ENCODE measurements at regions not wholly inside any gene's neighbourhood (a gene's known extent, or its start where the extent isn't known, plus 50 kb on each side); places are given as distances from the start of the nearest gene placed in this dataset.
A peak's percentile ranks its signal among the peaks of the same experiment; 100 is the strongest.

- ChIA-PET CTCF (interaction anchor here (0.6 to 2.7 kb wide), 48 partner anchors 8 to 453 kb away, joined by 3 to 15 read pairs (median 4); no protein-coding TSS in a partner anchor), POLR2A (no interaction called here)
- ATAC-seq (no peak), DNase-seq (ENCODE audit: low spot score) (no peak)
- peaks cover 19% of the 10 kb centered on the region for H3K4me1 Mint-ChIP-seq
- H3K9me3 Mint-ChIP-seq = no peaks in the 10 kb centered on the region
- no peaks in the 10 kb centered on the region; the same call in 1 of the 2 replicates for H3K27me3 Mint-ChIP-seq (ENCODE audit: low read depth)
- TF ChIP-seq, protein P1, sequence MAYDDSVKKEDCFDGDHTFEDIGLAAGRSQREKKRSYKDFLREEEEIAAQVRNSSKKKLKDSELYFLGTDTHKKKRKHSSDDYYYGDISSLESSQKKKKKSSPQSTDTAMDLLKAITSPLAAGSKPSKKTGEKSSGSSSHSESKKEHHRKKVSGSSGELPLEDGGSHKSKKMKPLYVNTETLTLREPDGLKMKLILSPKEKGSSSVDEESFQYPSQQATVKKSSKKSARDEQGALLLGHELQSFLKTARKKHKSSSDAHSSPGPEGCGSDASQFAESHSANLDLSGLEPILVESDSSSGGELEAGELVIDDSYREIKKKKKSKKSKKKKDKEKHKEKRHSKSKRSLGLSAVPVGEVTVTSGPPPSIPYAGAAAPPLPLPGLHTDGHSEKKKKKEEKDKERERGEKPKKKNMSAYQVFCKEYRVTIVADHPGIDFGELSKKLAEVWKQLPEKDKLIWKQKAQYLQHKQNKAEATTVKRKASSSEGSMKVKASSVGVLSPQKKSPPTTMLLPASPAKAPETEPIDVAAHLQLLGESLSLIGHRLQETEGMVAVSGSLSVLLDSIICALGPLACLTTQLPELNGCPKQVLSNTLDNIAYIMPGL (CRISPR knock-in tag; IDR thresholded peaks at IDR 0.05) = no peak
- TF ChIP-seq, protein P2, sequence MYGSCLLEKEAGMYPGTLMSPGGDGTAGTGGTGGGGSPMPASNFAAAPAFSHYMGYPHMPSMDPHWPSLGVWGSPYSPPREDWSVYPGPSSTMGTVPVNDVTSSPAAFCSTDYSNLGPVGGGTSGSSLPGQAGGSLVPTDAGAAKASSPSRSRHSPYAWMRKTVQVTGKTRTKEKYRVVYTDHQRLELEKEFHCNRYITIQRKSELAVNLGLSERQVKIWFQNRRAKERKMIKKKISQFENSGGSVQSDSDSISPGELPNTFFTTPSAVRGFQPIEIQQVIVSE (CRISPR knock-in tag; IDR thresholded peaks at IDR 0.05; ENCODE audit: borderline replicate concordance) = no peak
- TF ChIP-seq, protein P3, sequence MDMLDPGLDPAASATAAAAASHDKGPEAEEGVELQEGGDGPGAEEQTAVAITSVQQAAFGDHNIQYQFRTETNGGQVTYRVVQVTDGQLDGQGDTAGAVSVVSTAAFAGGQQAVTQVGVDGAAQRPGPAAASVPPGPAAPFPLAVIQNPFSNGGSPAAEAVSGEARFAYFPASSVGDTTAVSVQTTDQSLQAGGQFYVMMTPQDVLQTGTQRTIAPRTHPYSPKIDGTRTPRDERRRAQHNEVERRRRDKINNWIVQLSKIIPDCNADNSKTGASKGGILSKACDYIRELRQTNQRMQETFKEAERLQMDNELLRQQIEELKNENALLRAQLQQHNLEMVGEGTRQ (CRISPR knock-in tag; IDR thresholded peaks at IDR 0.05) = no peak
- TF ChIP-seq FOXJ3 (CRISPR knock-in tag; IDR thresholded peaks at IDR 0.05; ENCODE audit: borderline replicate concordance) (no peak), IRF2 (CRISPR knock-in tag; IDR thresholded peaks at IDR 0.05; ENCODE audit: borderline replicate concordance, low read depth) (no peak), NR3C1 (CRISPR knock-in tag; conservative IDR thresholded peaks at IDR 0.05; ENCODE audit: low read depth) (no peak), PREB (CRISPR knock-in tag; IDR thresholded peaks at IDR 0.05; ENCODE audit: borderline replicate concordance) (no peak), SP1 (CRISPR knock-in tag; conservative IDR thresholded peaks at IDR 0.05) (no peak), TCF7 (CRISPR knock-in tag; IDR thresholded peaks at IDR 0.05; ENCODE audit: low read depth) (no peak)
- no peak overlapping the region for H3K27ac Mint-ChIP-seq
- no peaks in the 10 kb centered on the region for H3K36me3 Mint-ChIP-seq
- H3K4me3 Mint-ChIP-seq = no peak overlapping the region
These were observed 155.6 kb upstream of the PRSS58 start for GRCh38 chr7:142413280-142414000.

- Mint-ChIP-seq H3K4me1 (peaks cover 14% of the 10 kb centered on the region), H3K27ac (no peak overlapping the region), H3K36me3 (no peaks in the 10 kb centered on the region), H3K27me3 (ENCODE audit: low read depth) (no peaks in the 10 kb centered on the region; the same call in 1 of the 2 replicates), H3K9me3 (no peaks in the 10 kb centered on the region), H3K4me3 (no peak overlapping the region)
- ATAC-seq (peak; percentile 95), DNase-seq (ENCODE audit: low spot score) (peak; percentile 55)
- ChIA-PET POLR2A (no interaction called here), CTCF (interaction anchor here (0.6 to 2.7 kb wide), 47 partner anchors 8 to 453 kb away, joined by 3 to 15 read pairs (median 4); no protein-coding TSS in a partner anchor)
- TF ChIP-seq, protein P4, sequence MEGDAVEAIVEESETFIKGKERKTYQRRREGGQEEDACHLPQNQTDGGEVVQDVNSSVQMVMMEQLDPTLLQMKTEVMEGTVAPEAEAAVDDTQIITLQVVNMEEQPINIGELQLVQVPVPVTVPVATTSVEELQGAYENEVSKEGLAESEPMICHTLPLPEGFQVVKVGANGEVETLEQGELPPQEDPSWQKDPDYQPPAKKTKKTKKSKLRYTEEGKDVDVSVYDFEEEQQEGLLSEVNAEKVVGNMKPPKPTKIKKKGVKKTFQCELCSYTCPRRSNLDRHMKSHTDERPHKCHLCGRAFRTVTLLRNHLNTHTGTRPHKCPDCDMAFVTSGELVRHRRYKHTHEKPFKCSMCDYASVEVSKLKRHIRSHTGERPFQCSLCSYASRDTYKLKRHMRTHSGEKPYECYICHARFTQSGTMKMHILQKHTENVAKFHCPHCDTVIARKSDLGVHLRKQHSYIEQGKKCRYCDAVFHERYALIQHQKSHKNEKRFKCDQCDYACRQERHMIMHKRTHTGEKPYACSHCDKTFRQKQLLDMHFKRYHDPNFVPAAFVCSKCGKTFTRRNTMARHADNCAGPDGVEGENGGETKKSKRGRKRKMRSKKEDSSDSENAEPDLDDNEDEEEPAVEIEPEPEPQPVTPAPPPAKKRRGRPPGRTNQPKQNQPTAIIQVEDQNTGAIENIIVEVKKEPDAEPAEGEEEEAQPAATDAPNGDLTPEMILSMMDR (IDR thresholded peaks at IDR 0.05) = peak; percentile 77
- TF ChIP-seq NR2C2 (CRISPR knock-in tag; IDR thresholded peaks at IDR 0.05) = no peak
- no peak for TF ChIP-seq AR (CRISPR knock-in tag; IDR thresholded peaks at IDR 0.05)
- no peak for TF ChIP-seq PRDM15 (CRISPR knock-in tag; IDR thresholded peaks at IDR 0.05)
- no peak for TF ChIP-seq TEAD1 (CRISPR knock-in tag; IDR thresholded peaks at IDR 0.05)
- TF ChIP-seq ZNF232 (CRISPR knock-in tag; IDR thresholded peaks at IDR 0.05) = no peak
- TF ChIP-seq, protein P5, sequence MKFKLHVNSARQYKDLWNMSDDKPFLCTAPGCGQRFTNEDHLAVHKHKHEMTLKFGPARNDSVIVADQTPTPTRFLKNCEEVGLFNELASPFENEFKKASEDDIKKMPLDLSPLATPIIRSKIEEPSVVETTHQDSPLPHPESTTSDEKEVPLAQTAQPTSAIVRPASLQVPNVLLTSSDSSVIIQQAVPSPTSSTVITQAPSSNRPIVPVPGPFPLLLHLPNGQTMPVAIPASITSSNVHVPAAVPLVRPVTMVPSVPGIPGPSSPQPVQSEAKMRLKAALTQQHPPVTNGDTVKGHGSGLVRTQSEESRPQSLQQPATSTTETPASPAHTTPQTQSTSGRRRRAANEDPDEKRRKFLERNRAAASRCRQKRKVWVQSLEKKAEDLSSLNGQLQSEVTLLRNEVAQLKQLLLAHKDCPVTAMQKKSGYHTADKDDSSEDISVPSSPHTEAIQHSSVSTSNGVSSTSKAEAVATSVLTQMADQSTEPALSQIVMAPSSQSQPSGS (CRISPR knock-in tag; IDR thresholded peaks at IDR 0.05; ENCODE audit: borderline replicate concordance, low read depth) = no peak
- TF ChIP-seq FOXK1 (CRISPR knock-in tag; IDR thresholded peaks at IDR 0.05) = peak; percentile 92
- TF ChIP-seq IRF2 (CRISPR knock-in tag; IDR thresholded peaks at IDR 0.05; ENCODE audit: borderline replicate concordance, low read depth) = no peak
These were observed 154.8 kb upstream of the PRSS58 start for GRCh38 chr7:142412551-142413193.
